ENCODE measurements at regions not wholly inside any gene's neighbourhood (a gene's known extent, or its start where the extent isn't known, plus 50 kb on each side); places are given as distances from the start of the nearest gene placed in this dataset.

DNA sequence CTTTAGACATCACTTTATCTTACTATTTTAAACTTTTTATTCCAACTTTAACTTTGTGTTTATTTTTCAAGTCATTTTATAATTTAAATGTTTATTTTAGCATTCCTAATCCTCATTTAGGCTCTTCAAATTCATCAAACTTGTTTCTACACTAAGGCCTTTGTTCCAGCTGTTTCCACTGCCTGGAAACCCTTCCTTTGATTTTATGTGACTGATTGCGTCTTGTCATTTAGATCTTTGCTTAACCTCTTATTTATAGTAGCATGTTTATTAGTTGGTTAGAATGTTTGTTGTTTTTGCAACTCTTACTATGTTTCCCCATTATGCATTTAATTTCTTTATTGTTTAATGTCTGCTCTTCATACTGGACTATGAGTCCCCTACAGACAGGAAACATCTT is 132.0 kb downstream of the FAM181B start:
- TF ChIP-seq, protein P1, sequence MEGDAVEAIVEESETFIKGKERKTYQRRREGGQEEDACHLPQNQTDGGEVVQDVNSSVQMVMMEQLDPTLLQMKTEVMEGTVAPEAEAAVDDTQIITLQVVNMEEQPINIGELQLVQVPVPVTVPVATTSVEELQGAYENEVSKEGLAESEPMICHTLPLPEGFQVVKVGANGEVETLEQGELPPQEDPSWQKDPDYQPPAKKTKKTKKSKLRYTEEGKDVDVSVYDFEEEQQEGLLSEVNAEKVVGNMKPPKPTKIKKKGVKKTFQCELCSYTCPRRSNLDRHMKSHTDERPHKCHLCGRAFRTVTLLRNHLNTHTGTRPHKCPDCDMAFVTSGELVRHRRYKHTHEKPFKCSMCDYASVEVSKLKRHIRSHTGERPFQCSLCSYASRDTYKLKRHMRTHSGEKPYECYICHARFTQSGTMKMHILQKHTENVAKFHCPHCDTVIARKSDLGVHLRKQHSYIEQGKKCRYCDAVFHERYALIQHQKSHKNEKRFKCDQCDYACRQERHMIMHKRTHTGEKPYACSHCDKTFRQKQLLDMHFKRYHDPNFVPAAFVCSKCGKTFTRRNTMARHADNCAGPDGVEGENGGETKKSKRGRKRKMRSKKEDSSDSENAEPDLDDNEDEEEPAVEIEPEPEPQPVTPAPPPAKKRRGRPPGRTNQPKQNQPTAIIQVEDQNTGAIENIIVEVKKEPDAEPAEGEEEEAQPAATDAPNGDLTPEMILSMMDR (IDR thresholded peaks at IDR 0.05), result no peak
- TF ChIP-seq POLR2A (IDR thresholded peaks at IDR 0.05) (no peak), EP300 (IDR thresholded peaks at IDR 0.05) (no peak)
